Heart left ventricle (tissue), 13 donors: ENCODE measurements at regions not wholly inside any gene's neighbourhood (a gene's known extent, or its start where the extent isn't known, plus 50 kb on each side); places are given as distances from the start of the nearest gene placed in this dataset.

Experiments
- CTCF ChIP-seq, 12 donors: fragments of 200-600 bp; sonication (generic) in 4 of 12; IDR thresholded peaks; one replicate each; pipeline versions ENCODE4 v1.5.0 to v1.8.0; 2018 to 2022; ENCODE audit warnings: antibody characterized with exemption in 12 of 12, mild to moderate bottlenecking in 5 of 12
- POLR2A ChIP-seq, 2 donors: fragments of 450-650 bp; IDR thresholded peaks; one replicate each; pipeline ENCODE4 v1.6.1; 2017; ENCODE audit warnings: antibody characterized with exemption in 2 of 2, mild to moderate bottlenecking in 2 of 2, moderate library complexity in 2 of 2
- donor health status: ischemic (EF 13 %, LVEDD 7.1; RV severe dilation, severe dysfunction).
- donor health status: DM: no; HTN: yes; CAD: no.
- donor health status: DM: no; HTN: no; CAD: no.
- donor health status: ischemic (EF 25% LVEDD 6.9; RV normal size, moderate dysfunction).
- donor health status: ischemic (EF 25% LVEDD 5.7; RV mildly dilated, moderate dysfunction).
- donor health status: ischemic (EF 35%, LVEDD 5.7; RV mildly dilated, moderate dysfunction).
- donor health status: nonischemic (EF 11% LVEDD 7.7; RV severe dilation, severe dysfunction).
- donor health status: DM: yes; HTN: yes; CAD: no.
- donor health status: PGD.
- donor health status: ischemic (EF 29% LVEDD 5.4; RV normal size, mild dysfunction).
- donor health status: nonischemic (EF 23%, LVEDD 6.1; RV moderate dilation, normal function).

GRCh38 chrX:131613260-131613659, 69.4 kb downstream of the OR13H1 start:
- TF ChIP-seq POLR2A (IDR thresholded peaks at IDR 0.05): no peak
- no peak for TF ChIP-seq CTCF (IDR thresholded peaks at IDR 0.05)
